HepG2 (cell line): ENCODE measurements at regions not wholly inside any gene's neighbourhood (a gene's known extent, or its start where the extent isn't known, plus 50 kb on each side); places are given as distances from the start of the nearest gene placed in this dataset.

Experiments
- ARID5B ChIP-seq: IDR thresholded peaks from 2 replicates; pipeline ENCODE4 v1.4.0; 2020; ENCODE audit warnings: mild to moderate bottlenecking, missing genetic modification reagents
- NFE2L2 ChIP-seq: fragments of 150-350 bp; IDR thresholded peaks from 2 replicates; pipeline ENCODE4 v1.6.1; 2014; ENCODE audit warnings: low read length
- TF ChIP-seq, protein P1 (sequence below): sonication (generic); formaldehyde crosslinking; IDR thresholded peaks from 2 replicates; pipeline ENCODE4 v1.4.0; 2020; ENCODE audit warnings: missing genetic modification reagents

- TF ChIP-seq NFE2L2 (no peak), ARID5B (CRISPR knock-in tag) (no peak)
- TF ChIP-seq, protein P1, sequence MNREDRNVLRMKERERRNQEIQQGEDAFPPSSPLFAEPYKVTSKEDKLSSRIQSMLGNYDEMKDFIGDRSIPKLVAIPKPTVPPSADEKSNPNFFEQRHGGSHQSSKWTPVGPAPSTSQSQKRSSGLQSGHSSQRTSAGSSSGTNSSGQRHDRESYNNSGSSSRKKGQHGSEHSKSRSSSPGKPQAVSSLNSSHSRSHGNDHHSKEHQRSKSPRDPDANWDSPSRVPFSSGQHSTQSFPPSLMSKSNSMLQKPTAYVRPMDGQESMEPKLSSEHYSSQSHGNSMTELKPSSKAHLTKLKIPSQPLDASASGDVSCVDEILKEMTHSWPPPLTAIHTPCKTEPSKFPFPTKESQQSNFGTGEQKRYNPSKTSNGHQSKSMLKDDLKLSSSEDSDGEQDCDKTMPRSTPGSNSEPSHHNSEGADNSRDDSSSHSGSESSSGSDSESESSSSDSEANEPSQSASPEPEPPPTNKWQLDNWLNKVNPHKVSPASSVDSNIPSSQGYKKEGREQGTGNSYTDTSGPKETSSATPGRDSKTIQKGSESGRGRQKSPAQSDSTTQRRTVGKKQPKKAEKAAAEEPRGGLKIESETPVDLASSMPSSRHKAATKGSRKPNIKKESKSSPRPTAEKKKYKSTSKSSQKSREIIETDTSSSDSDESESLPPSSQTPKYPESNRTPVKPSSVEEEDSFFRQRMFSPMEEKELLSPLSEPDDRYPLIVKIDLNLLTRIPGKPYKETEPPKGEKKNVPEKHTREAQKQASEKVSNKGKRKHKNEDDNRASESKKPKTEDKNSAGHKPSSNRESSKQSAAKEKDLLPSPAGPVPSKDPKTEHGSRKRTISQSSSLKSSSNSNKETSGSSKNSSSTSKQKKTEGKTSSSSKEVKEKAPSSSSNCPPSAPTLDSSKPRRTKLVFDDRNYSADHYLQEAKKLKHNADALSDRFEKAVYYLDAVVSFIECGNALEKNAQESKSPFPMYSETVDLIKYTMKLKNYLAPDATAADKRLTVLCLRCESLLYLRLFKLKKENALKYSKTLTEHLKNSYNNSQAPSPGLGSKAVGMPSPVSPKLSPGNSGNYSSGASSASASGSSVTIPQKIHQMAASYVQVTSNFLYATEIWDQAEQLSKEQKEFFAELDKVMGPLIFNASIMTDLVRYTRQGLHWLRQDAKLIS (CRISPR knock-in tag), result no peak
These were observed 186.0 kb upstream of the PIRT start for GRCh38 chr17:11023639-11024479.
